ENCODE measurements at regions not wholly inside any gene's neighbourhood (a gene's known extent, or its start where the extent isn't known, plus 50 kb on each side); places are given as distances from the start of the nearest gene placed in this dataset.

- no peak for TF ChIP-seq EZH2 (IDR thresholded peaks at IDR 0.05; ENCODE audit: borderline replicate concordance, insufficient read depth, low read depth, low read length, poor library complexity, severe bottlenecking)
- no peak for TF ChIP-seq CTCF (IDR thresholded peaks at IDR 0.05)
- no peak overlapping the region for H3K27ac ChIP-seq (ENCODE audit: low read length in 2 of 2)
- DNase-seq (no peak), ATAC-seq (ENCODE audit: low read depth) (no peak)
- peaks cover 0 to 3% (median 0%) of the 10 kb centered on the region in 4 experiments for H3K27me3 ChIP-seq (replicated peaks in 1 of 4; ENCODE audit: control extremely low read depth in 1 of 4, control insufficient read depth in 3 of 4, insufficient read depth in 4 of 4, low read length in 3 of 4)
- H4K20me1 ChIP-seq (ENCODE audit: control insufficient read depth, insufficient read depth, low read length, poor library complexity, severe bottlenecking): no peaks in the 10 kb centered on the region
- POLR2A ChIA-PET: no interaction called here
- no peak overlapping the region for H3K4me3 ChIP-seq (ENCODE audit: control extremely low read depth in 1 of 5, extremely low read depth in 1 of 5, insufficient read depth in 1 of 5, low read depth in 2 of 5, low read length in 4 of 5)
- no peaks in the 10 kb centered on the region for H3K79me2 ChIP-seq (ENCODE audit: control insufficient read depth, insufficient read depth, low read length)
- no peaks in the 10 kb centered on the region for H3K4me1 Mint-ChIP-seq
- peaks cover 2% of the 10 kb centered on the region for H3K27me3 Mint-ChIP-seq
- H3K4me1 ChIP-seq (ENCODE audit: control insufficient read depth in 2 of 2, insufficient read depth in 2 of 2, low read length in 2 of 2): no peaks in the 10 kb centered on the region
- H3K9me3 ChIP-seq (ENCODE audit: control extremely low read depth in 1 of 3, control insufficient read depth in 2 of 3, insufficient read depth in 1 of 3, low read length in 2 of 3): no peaks in the 10 kb centered on the region
- H3K27ac Mint-ChIP-seq: no peak overlapping the region
- no peaks in the 10 kb centered on the region for H3K9me3 Mint-ChIP-seq (ENCODE audit: insufficient read depth)
- H3K36me3 ChIP-seq (replicated peaks in 1 of 2; ENCODE audit: control extremely low read depth in 1 of 2, control insufficient read depth in 1 of 2, extremely low read depth in 1 of 2, insufficient read depth in 2 of 2, low read length in 1 of 2): no peaks in the 10 kb centered on the region
- no peak overlapping the region for H3K4me2 ChIP-seq (replicated peaks; ENCODE audit: low read depth, low read length, poor library complexity, severe bottlenecking)
- no peak overlapping the region for H3K9ac ChIP-seq (ENCODE audit: low read length)
- 89% methylated on average over 3 of the region's 4 CpGs for WGBS (ENCODE audit: insufficient coverage)
- CTCF ChIA-PET: no interaction called here
- no peak overlapping the region for H2AFZ ChIP-seq (ENCODE audit: insufficient read depth, low read depth, low read length, poor library complexity, severe bottlenecking)
- no peak overlapping the region for H3K4me3 Mint-ChIP-seq
- intact Hi-C loops (cut with micrococcal nuclease): no loop called here
Observed at GRCh38 chr10:44834131-44834530, 77.0 kb upstream of the TMEM72 start.

- Mint-ChIP-seq H3K9me3 (ENCODE audit: insufficient read depth) (no peaks in the 10 kb centered on the region), H3K27ac (no peak overlapping the region), H3K4me3 (no peak overlapping the region), H3K4me1 (no peaks in the 10 kb centered on the region), H3K27me3 (peaks cover 6% of the 10 kb centered on the region)
- intact Hi-C loops (cut with micrococcal nuclease): no loop called here
- peaks cover 0 to 3% (median 1%) of the 10 kb centered on the region in 4 experiments for H3K27me3 ChIP-seq (replicated peaks in 1 of 4; ENCODE audit: control extremely low read depth in 1 of 4, control insufficient read depth in 3 of 4, insufficient read depth in 4 of 4, low read length in 3 of 4)
- DNase-seq (no peak), ATAC-seq (ENCODE audit: low read depth) (no peak)
- H3K36me3 ChIP-seq (replicated peaks in 1 of 2; ENCODE audit: control extremely low read depth in 1 of 2, control insufficient read depth in 1 of 2, extremely low read depth in 1 of 2, insufficient read depth in 2 of 2, low read length in 1 of 2): no peaks in the 10 kb centered on the region
- no peak overlapping the region for H3K9ac ChIP-seq (ENCODE audit: low read length)
- H3K79me2 ChIP-seq (ENCODE audit: control insufficient read depth, insufficient read depth, low read length): no peaks in the 10 kb centered on the region
- H2AFZ ChIP-seq (ENCODE audit: insufficient read depth, low read depth, low read length, poor library complexity, severe bottlenecking): no peak overlapping the region
- H3K27ac ChIP-seq (ENCODE audit: low read length in 2 of 2): no peak overlapping the region
- H3K4me3 ChIP-seq (ENCODE audit: control extremely low read depth in 1 of 5, extremely low read depth in 1 of 5, insufficient read depth in 1 of 5, low read depth in 2 of 5, low read length in 4 of 5): no peak overlapping the region
- no peak for TF ChIP-seq CTCF (IDR thresholded peaks at IDR 0.05)
- no peak for TF ChIP-seq EZH2 (IDR thresholded peaks at IDR 0.05; ENCODE audit: borderline replicate concordance, insufficient read depth, low read depth, low read length, poor library complexity, severe bottlenecking)
- no peaks in the 10 kb centered on the region for H3K4me1 ChIP-seq (ENCODE audit: control insufficient read depth in 2 of 2, insufficient read depth in 2 of 2, low read length in 2 of 2)
- H3K4me2 ChIP-seq (replicated peaks; ENCODE audit: low read depth, low read length, poor library complexity, severe bottlenecking): no peak overlapping the region
- WGBS (ENCODE audit: insufficient coverage): 73% methylated on average over 1 of the region's 2 CpGs
- no peaks in the 10 kb centered on the region for H4K20me1 ChIP-seq (ENCODE audit: control insufficient read depth, insufficient read depth, low read length, poor library complexity, severe bottlenecking)
- ChIA-PET CTCF (no interaction called here), POLR2A (no interaction called here)
- H3K9me3 ChIP-seq (ENCODE audit: control extremely low read depth in 1 of 3, control insufficient read depth in 2 of 3, insufficient read depth in 1 of 3, low read length in 2 of 3): no peaks in the 10 kb centered on the region
Observed at GRCh38 chr10:44835300-44835699, 75.8 kb upstream of the TMEM72 start.

Data from B cell (primary cell).